RWPE1 (cell line): ENCODE measurements at regions not wholly inside any gene's neighbourhood (a gene's known extent, or its start where the extent isn't known, plus 50 kb on each side); places are given as distances from the start of the nearest gene placed in this dataset.
"Not testable (repeated sequence)": the region's sequence is repeated elsewhere in the genome, so short reads cannot be mapped to it uniquely, and the experiment has no call there.

Experiments
- CTCF ChIA-PET: fragments of 350-600 bp; sonication (Branson Sonifier 250); formaldehyde crosslinking; extraction: SDS; loops from one replicate; lab custom pipeline; 2021; lab: Yijun Ruan, JAX
- POLR2A ChIA-PET: fragments of 400-600 bp; formaldehyde crosslinking; extraction: SDS; loops from one replicate; lab custom pipeline; 2020; ENCODE audit warnings: antibody characterized with exemption; ENCODE audit not compliant: low non-redundant PET; lab: Yijun Ruan, JAX
- DNase-seq: peaks from one replicate; pipeline ENCODE4 v3.0.0; 2012; ENCODE audit warnings: low spot score
- H3K27ac ChIP-seq: fragments of 450-650 bp; 2 replicates; pipeline ENCODE4 v1.5.1; 2017
- TF ChIP-seq, protein P1 (sequence below): fragments of 450-650 bp; conservative IDR thresholded peaks from 2 replicates; pipeline ENCODE4 v1.5.1; 2017; ENCODE audit warnings: low read depth, mild to moderate bottlenecking

DNA sequence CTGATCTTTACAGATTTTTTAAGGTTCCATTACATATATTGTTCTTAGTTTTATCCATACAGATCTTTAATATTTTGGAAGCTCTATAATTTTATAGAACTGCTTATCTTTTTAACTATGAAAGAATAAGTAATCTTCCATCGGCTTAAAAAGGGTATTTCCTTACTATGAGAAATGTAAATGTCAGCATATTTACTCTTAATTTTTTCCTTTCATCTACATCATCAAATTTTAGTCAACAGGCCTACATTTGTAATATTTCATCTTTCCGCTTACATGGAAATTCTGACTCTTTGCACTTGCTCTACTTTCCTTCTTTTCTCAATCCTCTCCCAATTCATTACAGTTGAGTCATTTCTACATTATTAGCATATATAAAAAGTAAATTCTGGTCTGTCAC lies 111.3 kb upstream of the GOLGA6L6 start:
- TF ChIP-seq, protein P1, sequence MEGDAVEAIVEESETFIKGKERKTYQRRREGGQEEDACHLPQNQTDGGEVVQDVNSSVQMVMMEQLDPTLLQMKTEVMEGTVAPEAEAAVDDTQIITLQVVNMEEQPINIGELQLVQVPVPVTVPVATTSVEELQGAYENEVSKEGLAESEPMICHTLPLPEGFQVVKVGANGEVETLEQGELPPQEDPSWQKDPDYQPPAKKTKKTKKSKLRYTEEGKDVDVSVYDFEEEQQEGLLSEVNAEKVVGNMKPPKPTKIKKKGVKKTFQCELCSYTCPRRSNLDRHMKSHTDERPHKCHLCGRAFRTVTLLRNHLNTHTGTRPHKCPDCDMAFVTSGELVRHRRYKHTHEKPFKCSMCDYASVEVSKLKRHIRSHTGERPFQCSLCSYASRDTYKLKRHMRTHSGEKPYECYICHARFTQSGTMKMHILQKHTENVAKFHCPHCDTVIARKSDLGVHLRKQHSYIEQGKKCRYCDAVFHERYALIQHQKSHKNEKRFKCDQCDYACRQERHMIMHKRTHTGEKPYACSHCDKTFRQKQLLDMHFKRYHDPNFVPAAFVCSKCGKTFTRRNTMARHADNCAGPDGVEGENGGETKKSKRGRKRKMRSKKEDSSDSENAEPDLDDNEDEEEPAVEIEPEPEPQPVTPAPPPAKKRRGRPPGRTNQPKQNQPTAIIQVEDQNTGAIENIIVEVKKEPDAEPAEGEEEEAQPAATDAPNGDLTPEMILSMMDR: 0 out of 2 replicates have a peak, but pooled peaks have one; percentile 14
- DNase-seq: no peak
- POLR2A ChIA-PET: no interaction called here
- no peak overlapping the region for H3K27ac ChIP-seq
- CTCF ChIA-PET: no interaction called here

DNA sequence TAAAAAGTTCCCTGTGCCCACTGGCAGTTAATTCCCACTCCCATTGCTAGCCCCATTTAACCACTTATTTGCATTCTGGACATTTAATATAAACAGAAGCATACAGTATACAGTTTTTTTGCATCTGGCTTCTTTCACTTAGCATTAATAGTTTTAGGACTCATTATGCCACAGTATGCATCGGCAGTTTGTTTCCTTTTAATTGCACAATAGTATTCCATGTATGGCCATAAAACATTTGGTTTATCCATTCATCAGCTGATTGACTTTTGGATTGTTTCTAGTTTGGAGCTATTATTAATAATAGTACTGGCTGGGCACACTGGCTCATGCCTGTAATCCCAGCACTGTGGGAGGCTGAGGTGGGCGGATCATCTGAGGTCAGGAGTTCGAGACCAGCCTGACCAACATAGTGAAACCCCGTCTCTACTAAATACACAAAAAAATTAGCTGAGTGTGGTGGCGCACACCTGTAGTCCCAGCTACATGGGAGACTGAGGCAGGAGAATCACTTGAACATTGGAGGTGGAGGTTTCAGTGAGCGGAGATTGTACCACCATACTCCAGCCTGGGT lies 106.9 kb upstream of the GOLGA6L6 start:
- H3K27ac ChIP-seq, CTCF ChIA-PET, DNase-seq, POLR2A ChIA-PET: not testable (repeated sequence)

DNA sequence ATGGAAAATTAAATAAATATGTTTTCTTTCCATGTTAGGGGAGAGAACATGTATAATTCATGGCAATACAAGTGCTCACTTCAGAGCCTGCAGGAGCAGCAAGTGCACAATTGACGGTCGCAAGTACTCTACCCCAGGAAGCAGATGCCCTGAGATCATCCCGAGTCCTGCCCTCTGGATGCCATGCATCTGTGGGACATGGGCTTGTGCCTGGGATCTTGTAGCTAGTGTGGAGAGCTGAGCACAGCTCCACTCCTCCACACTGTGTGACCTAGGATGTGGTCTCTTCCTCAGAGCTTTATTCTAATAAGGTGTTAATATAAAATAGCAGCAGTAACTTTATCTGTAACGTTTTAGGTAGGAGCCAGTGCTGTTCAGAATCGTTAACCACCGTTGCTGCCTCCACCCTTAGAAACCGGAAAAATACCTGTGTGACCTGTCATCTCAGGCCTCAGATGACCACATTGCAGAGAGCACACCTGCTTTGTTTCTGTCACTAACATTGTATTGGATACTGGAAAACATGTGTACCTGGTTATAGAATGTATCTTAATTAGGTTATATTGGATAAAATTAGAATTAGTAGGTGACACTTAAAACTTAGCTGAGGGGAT lies 105.0 kb upstream of the GOLGA6L6 start:
- ChIA-PET POLR2A (no interaction called here), CTCF (interaction anchor here (0.7 kb wide), 1 partner anchor 644 kb away, joined by 6 read pairs; no protein-coding TSS in a partner anchor)
- no peak overlapping the region for H3K27ac ChIP-seq
- TF ChIP-seq, protein P1: no peak
- peak; percentile 36 for DNase-seq

DNA sequence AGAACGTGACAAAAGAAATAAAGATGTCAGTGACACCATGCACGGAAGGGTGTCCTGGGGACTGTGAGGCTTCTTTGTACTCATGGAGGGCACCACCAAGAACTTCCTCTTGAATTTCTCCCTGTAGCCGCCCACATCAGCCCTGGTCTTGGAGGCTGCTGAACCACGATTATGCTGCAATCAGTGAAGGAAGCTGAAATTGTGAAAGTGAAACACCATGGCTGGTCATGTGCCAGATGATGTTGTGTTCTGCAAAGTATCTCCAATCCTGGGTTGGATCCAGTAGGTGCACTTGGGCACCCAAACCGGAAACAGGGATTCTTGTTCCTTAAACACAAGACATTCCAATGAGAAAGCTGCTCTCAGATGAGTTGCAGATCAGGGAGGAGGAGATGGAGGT lies 104.4 kb upstream of the GOLGA6L6 start:
- POLR2A ChIA-PET: no interaction called here
- TF ChIP-seq, protein P1: no peak
- no peak overlapping the region for H3K27ac ChIP-seq
- no peak for DNase-seq
- CTCF ChIA-PET: interaction anchor here (0.7 kb wide), 1 partner anchor 645 kb away, joined by 6 read pairs; no protein-coding TSS in a partner anchor

DNA sequence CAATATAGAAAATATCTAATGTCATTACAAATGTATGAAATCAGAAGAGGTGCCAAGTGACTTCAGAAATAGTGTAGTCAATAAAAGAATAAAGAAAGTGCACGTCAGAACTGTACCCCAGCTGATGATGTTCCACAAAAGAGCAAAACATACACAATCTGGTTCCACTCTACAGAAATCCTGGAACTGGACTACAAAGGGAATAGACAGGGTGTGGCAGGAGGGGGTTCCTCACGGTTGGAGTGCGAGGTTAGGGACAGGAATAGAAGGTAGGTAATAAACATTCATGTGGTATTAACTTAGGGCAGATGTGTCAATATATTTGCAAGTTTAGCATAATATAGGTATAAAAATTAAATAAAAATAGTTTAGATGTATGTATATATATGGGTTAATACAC lies 103.3 kb upstream of the GOLGA6L6 start:
- TF ChIP-seq, protein P1: no peak
- ChIA-PET CTCF (no interaction called here), POLR2A (no interaction called here)
- H3K27ac ChIP-seq: no peak overlapping the region
- DNase-seq: no peak

DNA sequence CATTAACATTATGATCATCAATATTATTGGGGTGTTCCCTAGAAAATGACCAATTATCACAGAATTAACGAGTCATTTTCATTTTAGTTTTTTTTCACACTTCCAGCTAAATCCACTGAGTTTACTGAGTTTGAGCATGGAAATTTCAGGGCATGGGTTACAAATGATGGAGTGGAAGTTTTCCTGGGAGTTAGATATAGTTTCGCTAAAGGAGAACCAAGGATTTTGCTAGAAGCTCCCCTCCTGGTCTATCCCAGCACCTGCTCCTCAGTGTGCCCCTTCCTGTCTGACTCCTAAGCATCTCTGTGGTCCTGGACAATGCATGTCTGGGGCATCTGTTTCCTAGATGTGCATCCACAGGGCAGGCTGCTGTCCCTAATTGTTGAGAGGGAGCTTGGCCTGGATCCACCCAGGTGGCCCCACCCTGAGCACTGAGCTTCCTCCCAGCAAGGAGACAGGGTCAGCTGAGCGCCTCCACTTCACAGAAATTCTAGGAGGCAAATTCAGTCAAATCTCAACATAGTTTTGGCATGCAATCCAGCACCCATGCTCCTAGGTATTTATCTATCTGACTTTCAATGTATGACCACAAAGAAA lies 102.3 kb upstream of the GOLGA6L6 start:
- TF ChIP-seq, protein P1: no peak
- H3K27ac ChIP-seq: no peak overlapping the region
- ChIA-PET CTCF (no interaction called here), POLR2A (no interaction called here)
- no peak for DNase-seq
